ENCODE measurements at regions not wholly inside any gene's neighbourhood (a gene's known extent, or its start where the extent isn't known, plus 50 kb on each side); places are given as distances from the start of the nearest gene placed in this dataset.

DNA sequence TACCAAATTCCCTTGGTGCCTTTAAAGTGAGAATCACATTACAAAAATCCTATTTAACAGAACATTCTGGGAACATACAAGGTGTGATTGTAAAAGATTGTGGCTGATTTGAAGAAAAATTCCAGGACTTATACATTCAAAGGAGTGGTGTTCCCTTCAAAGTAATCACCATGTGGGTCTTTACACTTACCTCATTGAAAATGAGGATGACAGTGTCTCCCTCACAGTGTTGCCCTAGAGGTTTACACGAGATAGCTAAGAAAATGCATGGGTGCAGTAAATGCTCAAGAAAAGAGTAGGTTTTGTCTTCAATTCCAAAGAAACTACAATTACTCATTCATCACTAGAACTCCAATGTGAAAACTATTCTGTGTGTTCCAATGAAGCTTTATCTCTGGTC is 331.5 kb downstream of the SLC4A3 start:
- TF ChIP-seq CTCF (IDR thresholded peaks at IDR 0.05) (no peak), POLR2A (IDR thresholded peaks at IDR 0.05) (no peak)
